ENCODE measurements at regions not wholly inside any gene's neighbourhood (a gene's known extent, or its start where the extent isn't known, plus 50 kb on each side); places are given as distances from the start of the nearest gene placed in this dataset.

DNA sequence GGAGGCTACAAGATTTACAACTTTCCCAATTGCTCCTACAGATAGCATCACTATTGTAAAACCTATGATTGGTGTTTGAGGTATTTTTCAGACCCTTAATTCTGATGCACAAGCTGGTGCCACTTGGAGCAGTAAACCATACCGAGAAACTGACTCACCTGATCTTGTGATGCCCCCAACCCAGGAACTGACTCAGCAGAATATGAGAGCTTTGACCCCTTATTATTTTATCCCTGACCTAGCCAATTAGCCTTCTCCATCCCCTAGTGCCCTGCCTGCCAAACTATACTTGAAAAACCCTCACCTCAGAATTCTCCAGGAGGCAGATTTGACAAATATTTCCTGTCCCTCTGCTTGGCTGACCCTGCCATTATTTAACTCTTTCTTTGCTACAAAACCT lies 585.9 kb upstream of the GHITM start:
- DNase-seq (ENCODE audit: low read depth in 2 of 2), result no peak
- no peak overlapping the region for H3K4me3 ChIP-seq (replicated peaks in 1 of 2; ENCODE audit: low read depth in 2 of 2, low read length in 2 of 2)
- TF ChIP-seq, protein P1, sequence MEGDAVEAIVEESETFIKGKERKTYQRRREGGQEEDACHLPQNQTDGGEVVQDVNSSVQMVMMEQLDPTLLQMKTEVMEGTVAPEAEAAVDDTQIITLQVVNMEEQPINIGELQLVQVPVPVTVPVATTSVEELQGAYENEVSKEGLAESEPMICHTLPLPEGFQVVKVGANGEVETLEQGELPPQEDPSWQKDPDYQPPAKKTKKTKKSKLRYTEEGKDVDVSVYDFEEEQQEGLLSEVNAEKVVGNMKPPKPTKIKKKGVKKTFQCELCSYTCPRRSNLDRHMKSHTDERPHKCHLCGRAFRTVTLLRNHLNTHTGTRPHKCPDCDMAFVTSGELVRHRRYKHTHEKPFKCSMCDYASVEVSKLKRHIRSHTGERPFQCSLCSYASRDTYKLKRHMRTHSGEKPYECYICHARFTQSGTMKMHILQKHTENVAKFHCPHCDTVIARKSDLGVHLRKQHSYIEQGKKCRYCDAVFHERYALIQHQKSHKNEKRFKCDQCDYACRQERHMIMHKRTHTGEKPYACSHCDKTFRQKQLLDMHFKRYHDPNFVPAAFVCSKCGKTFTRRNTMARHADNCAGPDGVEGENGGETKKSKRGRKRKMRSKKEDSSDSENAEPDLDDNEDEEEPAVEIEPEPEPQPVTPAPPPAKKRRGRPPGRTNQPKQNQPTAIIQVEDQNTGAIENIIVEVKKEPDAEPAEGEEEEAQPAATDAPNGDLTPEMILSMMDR (IDR thresholded peaks at IDR 0.05; ENCODE audit: low read depth, low read length), result no peak

DNA sequence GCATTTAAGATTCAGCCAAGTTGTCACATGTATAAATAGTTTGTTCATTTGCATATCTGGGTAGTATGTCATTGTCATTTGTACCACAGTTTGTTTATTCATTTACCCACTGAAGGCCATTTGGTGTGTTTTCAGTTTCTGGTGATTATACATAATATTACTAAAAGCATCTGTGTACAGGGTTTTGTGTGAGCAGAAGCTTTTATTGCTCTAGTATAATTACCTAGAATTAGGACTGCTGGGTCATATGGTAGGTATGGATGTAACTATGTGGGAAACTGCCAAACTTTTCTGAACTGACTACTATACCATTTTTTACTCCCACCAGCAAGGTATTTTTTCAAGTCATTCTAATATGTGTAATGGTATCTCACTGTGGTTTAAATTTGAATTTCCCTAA lies 584.0 kb upstream of the GHITM start:
- no peak for DNase-seq (ENCODE audit: low read depth in 2 of 2)
- TF ChIP-seq, protein P1 (IDR thresholded peaks at IDR 0.05; ENCODE audit: low read depth, low read length), result no peak
- H3K4me3 ChIP-seq (replicated peaks in 1 of 2; ENCODE audit: low read depth in 2 of 2, low read length in 2 of 2), result no peak overlapping the region

DNA sequence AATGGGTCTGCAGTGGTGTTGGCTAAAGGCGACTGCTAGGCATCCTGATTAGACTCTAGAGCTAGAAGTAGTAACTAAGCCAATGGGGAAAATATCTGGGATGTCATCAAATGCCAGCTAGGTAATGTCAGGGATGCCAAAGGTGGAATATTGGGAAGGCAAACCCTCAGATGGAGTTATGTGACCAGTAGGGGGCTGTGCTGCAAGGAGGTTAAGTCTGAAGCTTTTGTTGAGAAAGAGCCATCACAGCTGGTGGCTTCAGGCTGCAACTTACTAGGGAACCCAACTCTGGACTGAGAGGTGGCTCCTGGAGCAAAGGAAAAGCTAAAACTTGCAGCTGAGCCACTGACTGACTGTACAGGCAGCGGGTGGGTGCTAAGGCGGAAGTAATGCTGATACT lies 576.9 kb upstream of the GHITM start:
- DNase-seq (ENCODE audit: low read depth in 2 of 2), result no peak
- no peak overlapping the region for H3K4me3 ChIP-seq (replicated peaks in 1 of 2; ENCODE audit: low read depth in 2 of 2, low read length in 2 of 2)
- TF ChIP-seq, protein P1 (IDR thresholded peaks at IDR 0.05; ENCODE audit: low read depth, low read length), result peak; percentile 17

DNA sequence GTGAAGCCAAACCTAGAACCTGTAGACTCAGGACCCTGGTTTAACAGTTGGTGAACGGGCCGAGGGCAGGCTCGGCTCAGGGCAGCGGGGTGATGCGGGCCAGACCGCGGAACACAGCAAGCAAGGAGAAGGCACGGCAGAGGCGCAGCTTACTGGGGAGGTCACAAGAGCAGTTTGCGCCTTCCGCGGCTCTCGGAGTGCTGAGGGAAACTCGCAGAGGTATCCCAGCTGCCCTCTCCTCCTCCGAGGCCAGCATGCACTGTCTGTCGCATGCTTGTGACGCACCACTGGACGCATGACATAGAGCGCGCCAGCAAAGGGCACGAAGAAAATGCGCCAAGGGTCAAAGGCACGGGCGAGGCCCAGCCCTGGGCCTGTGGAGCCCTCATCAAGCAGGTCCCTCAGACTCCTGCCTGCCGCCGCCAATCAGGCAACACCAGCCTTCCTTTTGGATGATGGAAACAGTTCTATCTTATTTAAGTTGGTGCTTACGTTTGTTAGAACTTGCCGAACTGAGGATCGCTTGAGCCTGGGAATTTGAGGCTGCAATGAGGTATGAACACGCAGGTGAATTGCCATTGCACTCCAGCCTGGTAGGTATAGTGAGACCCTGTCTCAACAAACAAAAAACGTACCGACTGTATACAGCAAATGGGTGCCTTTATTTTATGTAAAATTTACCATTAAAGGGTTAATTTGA lies 574.3 kb upstream of the GHITM start:
- TF ChIP-seq, protein P1 (IDR thresholded peaks at IDR 0.05; ENCODE audit: low read depth, low read length), result no peak
- H3K4me3 ChIP-seq (replicated peaks in 1 of 2; ENCODE audit: low read depth in 2 of 2, low read length in 2 of 2), result no peak overlapping the region
- no peak for DNase-seq (ENCODE audit: low read depth in 2 of 2)

DNA sequence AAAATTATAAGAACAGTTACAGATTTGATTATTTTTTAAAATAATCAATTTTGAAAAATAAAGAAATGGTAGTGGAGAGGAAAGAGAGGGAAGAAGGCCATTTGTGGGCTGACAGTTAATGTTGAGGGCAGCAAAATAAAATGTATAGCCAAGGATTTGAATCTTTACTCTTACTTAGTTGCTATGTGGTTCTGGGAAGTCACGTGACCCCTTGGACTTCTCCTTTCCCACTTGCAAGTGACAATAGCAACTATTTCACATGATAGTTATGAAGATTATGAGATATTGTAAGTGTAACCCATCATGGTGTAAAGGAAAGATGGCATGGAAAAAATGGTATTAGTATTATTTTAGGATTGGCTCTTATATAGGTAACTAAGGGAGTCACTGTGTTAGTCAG lies 567.3 kb upstream of the GHITM start:
- TF ChIP-seq, protein P1 (IDR thresholded peaks at IDR 0.05; ENCODE audit: low read depth, low read length), result no peak
- no peak overlapping the region for H3K4me3 ChIP-seq (replicated peaks in 1 of 2; ENCODE audit: low read depth in 2 of 2, low read length in 2 of 2)
- DNase-seq (ENCODE audit: low read depth in 2 of 2), result no peak

DNA sequence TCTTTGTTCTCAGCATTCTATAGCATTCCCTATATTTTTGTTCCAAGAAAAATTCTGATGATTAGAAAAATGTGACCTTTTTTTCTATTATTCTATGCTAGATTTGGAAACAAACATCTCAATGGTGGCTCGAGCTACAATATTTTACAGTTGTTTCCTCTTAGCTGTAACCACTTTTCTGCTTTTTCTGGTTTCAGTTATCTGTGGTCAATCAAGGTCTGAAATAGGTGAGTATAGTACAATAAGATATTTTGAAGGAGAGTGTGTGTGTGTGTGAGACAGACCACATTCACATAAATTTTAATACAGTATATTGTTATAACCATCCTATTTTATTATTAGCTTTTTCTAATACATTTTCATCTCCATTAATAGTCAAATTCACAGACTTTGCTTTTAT lies 564.5 kb upstream of the GHITM start:
- H3K4me3 ChIP-seq (replicated peaks in 1 of 2; ENCODE audit: low read depth in 2 of 2, low read length in 2 of 2), result no peak overlapping the region
- DNase-seq (ENCODE audit: low read depth in 2 of 2), result no peak
- TF ChIP-seq, protein P1 (IDR thresholded peaks at IDR 0.05; ENCODE audit: low read depth, low read length), result no peak

DNA sequence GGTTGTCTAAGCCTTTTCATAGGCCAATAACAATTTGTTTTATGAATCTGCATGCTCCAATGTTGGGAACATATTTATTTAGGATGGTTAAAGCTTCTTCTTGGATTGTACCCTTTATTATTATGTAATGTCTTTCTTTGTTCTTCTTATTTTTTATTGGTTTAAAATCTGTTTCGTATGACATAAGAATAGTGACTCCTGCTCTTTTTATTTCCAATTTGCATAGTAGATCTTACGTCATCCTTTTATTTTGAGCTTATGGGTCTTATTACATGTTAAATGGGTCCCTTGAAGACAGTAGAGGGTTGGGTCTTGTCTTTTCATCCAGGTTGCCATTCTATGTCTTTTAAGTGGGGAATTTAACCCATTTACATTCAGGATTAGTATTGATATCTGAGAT lies 561.9 kb upstream of the GHITM start:
- no peak overlapping the region for H3K4me3 ChIP-seq (replicated peaks in 1 of 2; ENCODE audit: low read depth in 2 of 2, low read length in 2 of 2)
- TF ChIP-seq, protein P1 (IDR thresholded peaks at IDR 0.05; ENCODE audit: low read depth, low read length), result no peak
- DNase-seq (ENCODE audit: low read depth in 2 of 2), result no peak

Data from cardiac fibroblast (primary cell).